ENCODE measurements at regions not wholly inside any gene's neighbourhood (a gene's known extent, or its start where the extent isn't known, plus 50 kb on each side); places are given as distances from the start of the nearest gene placed in this dataset.
"Not testable (repeated sequence)": the region's sequence is repeated elsewhere in the genome, so short reads cannot be mapped to it uniquely, and the experiment has no call there.

DNA sequence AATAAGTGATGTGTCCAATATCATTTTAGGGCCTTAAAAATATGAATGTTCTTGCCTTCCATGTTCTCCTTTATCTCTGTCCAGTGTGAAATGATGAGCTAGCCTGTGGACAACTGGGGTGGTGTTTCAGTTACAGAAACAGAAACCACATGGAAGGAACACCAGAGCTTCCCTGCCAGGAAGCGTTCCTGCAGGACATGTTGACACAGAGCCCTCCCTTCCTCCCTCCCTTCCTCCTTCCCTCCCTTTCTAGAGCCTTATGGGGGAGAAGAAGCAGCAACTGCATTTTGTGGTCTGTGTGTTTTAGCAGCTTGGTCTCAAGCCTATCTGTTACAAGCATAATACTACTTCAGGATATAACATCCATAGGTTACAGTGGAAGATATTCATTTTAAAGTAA is 539.7 kb upstream of the NETO1 start:
- DNase-seq = no peak

GRCh38 chr18:73384246-73384645 is 516.5 kb upstream of the NETO1 start:
- no peak for DNase-seq

DNA sequence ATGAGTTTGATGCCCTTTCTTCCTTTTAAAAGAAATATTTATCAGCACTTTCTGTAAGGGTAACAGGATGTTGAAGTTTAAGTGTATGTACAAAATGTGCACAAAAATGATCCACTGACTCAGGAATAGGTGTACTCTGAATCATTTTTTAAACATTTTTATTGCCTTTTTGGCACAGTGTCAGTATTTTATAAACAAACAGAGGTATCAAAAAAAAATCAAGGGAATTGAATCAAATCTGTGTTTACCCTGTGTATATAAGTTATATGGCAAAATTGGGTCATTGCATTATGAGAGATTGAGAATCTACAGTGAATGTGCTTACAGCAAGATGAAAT is 513.9 kb upstream of the NETO1 start:
- DNase-seq = no peak

GRCh38 chr18:73381016-73381698 is 513.4 kb upstream of the NETO1 start:
- DNase-seq = no peak

DNA sequence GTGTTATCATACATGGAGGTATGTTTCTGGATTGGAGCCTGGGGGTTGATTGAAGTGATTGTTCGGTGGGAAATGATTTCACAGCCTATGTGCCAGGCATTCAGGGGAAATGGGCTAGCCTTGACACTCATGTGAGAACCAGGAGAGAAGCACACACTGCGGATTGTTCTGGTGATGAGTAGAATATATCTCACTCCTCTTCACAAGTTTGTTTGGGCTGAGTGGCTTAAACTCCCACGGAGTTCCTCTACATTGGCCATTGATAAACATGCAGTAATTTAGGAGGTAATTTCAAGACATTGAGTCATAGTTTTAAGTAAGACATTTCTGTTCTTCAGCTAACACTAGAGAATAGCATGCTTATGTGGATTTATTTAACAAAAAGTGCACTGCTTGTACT is 498.9 kb upstream of the NETO1 start:
- DNase-seq = no peak

- no peak for DNase-seq
These were observed 497.2 kb upstream of the NETO1 start for GRCh38 chr18:73365018-73365417.

- no peak for DNase-seq
These were observed 487.3 kb upstream of the NETO1 start for GRCh38 chr18:73355121-73355520.

GRCh38 chr18:73352546-73352945 is 484.8 kb upstream of the NETO1 start:
- no peak for DNase-seq

GRCh38 chr18:73340135-73340977 is 472.6 kb upstream of the NETO1 start:
- DNase-seq = no peak

GRCh38 chr18:73331212-73331772 is 463.5 kb upstream of the NETO1 start:
- no peak for DNase-seq

DNA sequence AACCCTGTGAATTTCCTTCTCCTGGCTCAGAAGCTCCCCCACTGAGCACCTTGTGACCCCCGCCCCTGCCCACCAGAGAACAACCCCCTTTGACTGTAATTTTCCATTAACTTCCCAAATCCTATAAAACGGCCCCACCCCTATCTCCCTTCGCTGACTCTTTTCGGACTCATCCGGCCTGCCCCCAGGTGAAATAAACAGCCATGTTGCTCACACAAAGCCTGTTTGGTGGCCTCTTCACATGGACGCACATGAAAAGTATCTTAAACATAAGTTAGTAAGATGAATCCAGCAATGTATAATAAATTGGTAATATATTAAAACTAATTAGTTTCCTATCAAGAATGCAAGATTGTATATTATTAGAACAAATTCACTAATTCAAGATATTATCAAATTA is 462.3 kb upstream of the NETO1 start:
- DNase-seq = not testable (repeated sequence)

GRCh38 chr18:73324187-73324831 is 456.5 kb upstream of the NETO1 start:
- DNase-seq = not testable (repeated sequence)

DNA sequence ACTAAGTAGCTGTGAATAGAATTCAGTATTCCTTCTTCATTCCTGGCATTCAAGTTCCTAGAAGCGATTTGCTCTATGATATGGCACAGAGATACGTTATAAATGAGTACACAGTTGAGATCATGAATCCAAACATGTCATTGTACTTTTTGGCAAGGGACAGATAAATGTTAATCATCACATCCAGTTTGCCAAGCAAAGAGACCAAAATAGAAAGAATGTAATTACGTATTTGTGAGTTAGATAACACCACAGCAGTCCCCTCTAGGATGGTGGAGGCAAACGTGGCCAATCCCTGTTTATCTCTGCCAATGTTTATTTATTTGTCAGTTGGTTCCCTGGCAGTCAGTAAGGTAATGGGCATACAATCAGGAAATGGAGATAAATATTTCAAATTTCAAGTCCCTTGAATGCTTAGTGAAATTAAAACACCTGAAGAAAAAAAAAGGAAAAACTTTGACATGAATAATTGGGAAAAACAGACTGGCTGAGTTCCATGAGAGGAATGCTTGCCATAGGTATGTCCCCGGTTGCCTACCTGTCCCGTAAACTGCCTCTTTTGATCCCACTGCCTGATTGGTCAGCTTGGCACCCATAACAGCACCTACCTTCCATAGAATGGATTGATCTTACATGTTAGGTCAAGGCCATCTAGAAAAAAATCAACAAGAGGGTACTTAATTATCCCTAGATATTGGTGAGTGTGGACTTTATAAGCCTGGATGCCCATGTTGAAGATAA is 451.1 kb upstream of the NETO1 start:
- DNase-seq = no peak

DNA sequence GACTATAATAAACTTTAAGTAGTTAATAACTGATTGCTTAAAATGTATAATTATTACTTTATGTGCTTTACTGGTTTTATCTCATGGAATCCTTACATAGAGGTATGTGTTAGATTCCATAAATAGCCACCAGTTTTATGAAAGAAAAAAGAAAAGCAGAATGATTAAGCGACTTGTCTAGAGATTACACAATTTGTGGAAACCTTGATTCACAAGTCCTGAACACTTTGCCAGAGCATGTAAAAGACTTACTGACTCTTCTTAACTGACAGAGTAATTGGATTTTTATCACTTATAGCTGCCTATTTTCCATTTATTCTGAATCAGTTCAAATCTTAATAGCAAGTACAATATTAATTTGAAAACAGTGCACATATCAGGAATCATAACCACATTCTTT is 448.7 kb upstream of the NETO1 start:
- no peak for DNase-seq

DNA sequence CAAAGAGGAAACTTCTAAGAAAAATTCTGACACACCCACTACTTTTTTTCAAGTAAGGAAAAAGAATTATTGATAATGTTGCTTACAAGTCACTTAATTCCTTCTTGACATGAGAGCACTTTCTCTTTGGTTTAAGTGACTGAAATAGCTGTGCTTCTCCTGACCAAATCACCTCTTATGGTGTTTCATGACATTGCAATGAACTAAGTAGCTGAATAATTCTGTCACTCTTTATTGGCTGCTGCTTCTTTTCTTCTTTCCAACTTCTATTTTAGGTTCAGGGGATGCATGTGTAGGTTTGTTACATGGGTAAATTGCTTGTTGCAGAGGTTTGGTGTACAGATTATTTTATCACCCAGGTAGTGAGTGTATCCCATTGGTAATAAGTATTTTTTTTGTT is 447.6 kb upstream of the NETO1 start:
- DNase-seq = no peak

DNA sequence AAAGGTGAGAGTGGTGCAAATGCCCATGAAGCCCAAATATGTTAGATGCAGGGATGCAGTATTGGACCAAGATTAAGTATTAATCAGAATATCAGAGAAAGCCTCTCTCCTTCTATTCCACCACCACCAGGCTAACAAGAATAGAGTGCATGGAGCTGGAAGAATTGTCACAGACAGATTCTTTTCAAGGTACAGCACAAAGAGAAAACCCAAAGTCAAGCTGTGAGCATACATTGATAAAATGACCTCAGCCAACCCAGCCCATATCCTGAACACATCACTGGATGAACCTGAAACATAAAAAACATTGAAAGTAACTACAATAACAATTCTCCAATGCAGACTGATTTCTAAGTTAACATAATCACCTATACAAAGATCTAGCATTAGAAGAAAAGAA is 445.7 kb upstream of the NETO1 start:
- no peak for DNase-seq

DNA sequence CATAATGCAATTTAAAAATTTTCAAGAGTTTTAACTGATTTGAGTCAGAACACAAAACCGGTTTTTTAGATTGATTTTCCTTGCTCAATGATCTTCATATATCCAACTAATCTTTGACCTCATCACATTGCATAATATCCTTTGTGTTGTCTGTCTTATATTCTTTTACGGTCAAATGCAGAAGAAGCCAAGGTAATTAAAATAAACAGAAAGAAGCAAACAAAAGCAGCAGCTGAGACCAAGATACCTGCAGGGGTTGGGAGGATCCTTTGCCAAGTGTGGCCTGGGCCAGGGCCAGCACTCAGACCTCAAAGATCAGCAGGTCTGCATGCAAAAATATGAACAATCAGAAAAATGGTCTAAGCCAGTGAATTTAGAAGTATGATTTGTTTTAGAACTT is 428.9 kb upstream of the NETO1 start:
- no peak for DNase-seq

- no peak for DNase-seq
These were observed 424.4 kb upstream of the NETO1 start for GRCh38 chr18:73292156-73292555.

DNA sequence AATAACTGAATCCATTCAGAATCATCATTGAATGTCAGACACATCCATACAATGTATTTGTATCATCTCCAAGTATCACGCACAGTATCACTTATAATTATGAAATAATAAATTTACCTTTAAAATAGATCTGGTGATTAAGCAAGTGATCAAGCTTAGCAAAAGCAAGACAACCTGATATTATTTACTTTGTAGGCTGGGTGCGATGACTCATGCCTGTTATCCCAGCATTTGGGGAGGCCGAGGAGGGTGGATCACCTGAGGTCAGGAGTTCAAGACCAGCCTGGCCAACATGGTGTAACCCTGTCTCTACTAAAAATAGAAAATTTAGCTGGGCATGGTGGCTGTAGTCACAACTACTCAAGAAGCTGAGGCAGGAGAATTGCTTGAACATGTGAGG is 421.0 kb upstream of the NETO1 start:
- no peak for DNase-seq

DNA sequence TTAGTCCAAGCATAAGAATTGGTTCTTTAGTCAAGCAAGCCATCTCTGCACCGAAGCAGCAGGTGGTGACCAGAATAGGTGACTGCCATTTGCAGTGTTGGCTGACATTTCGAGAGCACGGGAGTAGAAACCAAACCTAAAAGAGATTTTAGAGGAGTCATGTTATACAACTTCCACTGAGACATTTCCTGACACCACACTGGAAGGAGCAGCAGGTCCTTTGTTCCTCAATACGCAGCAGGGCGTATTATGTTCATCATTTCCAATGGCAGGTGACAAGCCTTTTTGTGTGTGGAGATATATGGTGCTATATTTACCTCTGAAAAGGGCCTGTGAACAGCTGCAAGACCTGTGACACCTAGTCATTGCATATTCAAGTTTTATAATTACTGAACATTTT is 418.8 kb upstream of the NETO1 start:
- DNase-seq = no peak

GRCh38 chr18:73283788-73284187 is 416.0 kb upstream of the NETO1 start:
- no peak for DNase-seq

GRCh38 chr18:73283032-73283431 is 415.2 kb upstream of the NETO1 start:
- DNase-seq = no peak

GRCh38 chr18:73279498-73279897 is 411.7 kb upstream of the NETO1 start:
- DNase-seq = no peak

Data from NCI-H1048 (cell line).